Tibial nerve (tissue), 4 donors: ENCODE measurements at regions not wholly inside any gene's neighbourhood (a gene's known extent, or its start where the extent isn't known, plus 50 kb on each side); places are given as distances from the start of the nearest gene placed in this dataset.

ENCODE experiments used
- DNase-seq, 2 donors: peaks; one replicate each; pipeline ENCODE4 v3.0.0-alpha.2; 2019; ENCODE audit warnings: low spot score in 2 of 2
- H3K27ac ChIP-seq, 4 donors: fragments of 200-600 bp; sonication (generic) in 3 of 4; one replicate each; pipeline ENCODE4 v1.5.1; 2017 to 2019; ENCODE audit warnings: mild to moderate bottlenecking in 1 of 4
- H3K27me3 ChIP-seq, 2 donors: fragments of 200-600 bp; sonication (generic) in 1 of 2; one replicate each; pipeline versions ENCODE4 v1.5.1 to v1.6.0; 2017 to 2019
- H3K36me3 ChIP-seq, 3 donors: fragments of 200-600 bp; sonication (generic); one replicate each; pipeline ENCODE4 v1.5.1; 2018 to 2019
- H3K4me1 ChIP-seq, 4 donors: fragments of 200-600 bp; sonication (generic) in 3 of 4; one replicate each; pipeline ENCODE4 v1.5.1; 2017 to 2019
- H3K4me3 ChIP-seq, 4 donors: fragments of 200-600 bp; sonication (generic) in 3 of 4; one replicate each; pipeline ENCODE4 v1.5.1; 2017 to 2019; ENCODE audit warnings: mild to moderate bottlenecking in 1 of 4, moderate library complexity in 1 of 4
- H3K9me3 ChIP-seq, 4 donors: fragments of 200-600 bp; sonication (generic) in 3 of 4; one replicate each; pipeline ENCODE4 v1.5.1; 2017 to 2019
- CTCF ChIP-seq, 5 experiments: fragments of 200-600 bp in 3 of 5; fragments of 450-650 bp in 2 of 5; sonication (generic) in 3 of 5; IDR thresholded peaks; one replicate each; pipeline ENCODE4 v1.5.1; 2016 to 2019; ENCODE audit warnings: antibody characterized with exemption in 5 of 5, mild to moderate bottlenecking in 3 of 5, moderate library complexity in 2 of 5
- EP300 ChIP-seq, 2 donors: sonication (generic); formaldehyde crosslinking; IDR thresholded peaks; one replicate each; pipeline ENCODE4 v1.6.1; 2017; ENCODE audit warnings: antibody characterized with exemption in 2 of 2, mild to moderate bottlenecking in 1 of 2
- POLR2A ChIP-seq, 2 donors: fragments of 450-650 bp; IDR thresholded peaks; one replicate each; pipeline ENCODE4 v1.6.1; 2017; ENCODE audit warnings: antibody characterized with exemption in 2 of 2, mild to moderate bottlenecking in 2 of 2, moderate library complexity in 2 of 2
- WGBS, 2 donors: methylation state at CpG; one replicate each; pipeline ENCODE4 v1.1.5; 2018; 5-methylcytosine and 5-hydroxymethylcytosine counted together

GRCh38 chr3:29171043-29171990, 109.6 kb upstream of the RBMS3 start:
- 18 to 21% methylated on average over 6 of the region's 6 CpGs for WGBS, 2 donors
- Histone ChIP-seq H3K36me3 (no peaks in the 10 kb centered on the region), H3K27me3 (no peaks in the 10 kb centered on the region), H3K27ac (peak overlapping the region; percentile 8 to 82 (median 52)), H3K4me1 (peaks cover 0 to 22% (median 8%) of the 10 kb centered on the region in 4 donors), H3K9me3 (no peaks in the 10 kb centered on the region), H3K4me3 (no peak overlapping the region)
- TF ChIP-seq EP300 (IDR thresholded peaks at IDR 0.05), result peak in 1 of 2 donors; percentile 62
- TF ChIP-seq CTCF (IDR thresholded peaks at IDR 0.05), result no peak
- peak in 1 of 2 donors; percentile 8 for DNase-seq

- TF ChIP-seq POLR2A (IDR thresholded peaks at IDR 0.05) (no peak), CTCF (IDR thresholded peaks at IDR 0.05) (no peak), EP300 (IDR thresholded peaks at IDR 0.05) (no peak)
- Histone ChIP-seq H3K27me3 (no peaks in the 10 kb centered on the region), H3K4me3 (no peak overlapping the region), H3K4me1 (peaks cover 0 to 27% (median 0%) of the 10 kb centered on the region in 4 donors), H3K36me3 (no peaks in the 10 kb centered on the region), H3K27ac (peak overlapping the region in 1 of 4 donors; percentile 24), H3K9me3 (no peaks in the 10 kb centered on the region)
- WGBS, 2 donors, result 39 to 49% methylated on average over 2 of the region's 2 CpGs
- no peak for DNase-seq
These were observed 104.4 kb upstream of the RBMS3 start for GRCh38 chr3:29176501-29176900.

GRCh38 chr3:29178809-29179793, 101.8 kb upstream of the RBMS3 start:
- Histone ChIP-seq H3K36me3 (no peaks in the 10 kb centered on the region), H3K27me3 (no peaks in the 10 kb centered on the region), H3K27ac (peak overlapping the region in 1 of 4 donors; percentile 2), H3K9me3 (no peaks in the 10 kb centered on the region), H3K4me3 (no peak overlapping the region), H3K4me1 (peaks cover 0 to 21% (median 0%) of the 10 kb centered on the region in 4 donors)
- TF ChIP-seq CTCF (IDR thresholded peaks at IDR 0.05) (no peak), EP300 (IDR thresholded peaks at IDR 0.05) (no peak), POLR2A (IDR thresholded peaks at IDR 0.05) (no peak)
- DNase-seq, result no peak
- WGBS, 2 donors, result 53 to 57% methylated on average over 4 of the region's 4 CpGs

GRCh38 chr3:29181149-29181780, 99.6 kb upstream of the RBMS3 start:
- H3K27ac ChIP-seq, result peak overlapping the region in 2 of 4 donors; percentile 51 to 71
- peaks cover 0 to 19% (median 0%) of the 10 kb centered on the region in 4 donors for H3K4me1 ChIP-seq
- no peaks in the 10 kb centered on the region for H3K36me3 ChIP-seq
- no peaks in the 10 kb centered on the region for H3K9me3 ChIP-seq
- TF ChIP-seq CTCF (IDR thresholded peaks at IDR 0.05) (no peak), POLR2A (IDR thresholded peaks at IDR 0.05) (no peak), EP300 (IDR thresholded peaks at IDR 0.05) (no peak)
- no peaks in the 10 kb centered on the region for H3K27me3 ChIP-seq
- no peak for DNase-seq
- 59 to 63% methylated on average over 7 of the region's 7 CpGs for WGBS, 2 donors
- no peak overlapping the region for H3K4me3 ChIP-seq
